PFSK-1 (cell line): ENCODE measurements at regions not wholly inside any gene's neighbourhood (a gene's known extent, or its start where the extent isn't known, plus 50 kb on each side); places are given as distances from the start of the nearest gene placed in this dataset.

Source experiments
- FOXP2 ChIP-seq: optimal IDR thresholded peaks from 2 replicates; pipeline ENCODE3; 2011; ENCODE audit warnings: borderline replicate concordance, control low read depth, inconsistent platforms; ENCODE audit not compliant: insufficient read depth; ENCODE audit errors: extremely low read length, extremely low read depth
- POLR2AphosphoS5 ChIP-seq: IDR thresholded peaks from 2 replicates; pipeline ENCODE4 v1.6.1; 2012; ENCODE audit warnings: low read depth, mild to moderate bottlenecking, control low read depth, low read length, moderate library complexity
- SIN3A ChIP-seq: IDR thresholded peaks from 2 replicates; pipeline ENCODE4 v1.6.1; 2012; ENCODE audit warnings: mild to moderate bottlenecking, low read length, moderate library complexity, borderline replicate concordance; ENCODE audit not compliant: insufficient read depth
- TAF1 ChIP-seq: IDR thresholded peaks from 2 replicates; pipeline ENCODE4 v1.6.1; 2012; ENCODE audit warnings: low read length, control low read depth, borderline replicate concordance; ENCODE audit not compliant: insufficient read depth
- TF ChIP-seq, protein P1 (sequence below), 2 experiments: IDR thresholded peaks; 2 replicates each; pipeline versions ENCODE4 v1.6.1 to v1.8.0; 2011 to 2012; ENCODE audit warnings: low read depth in 2 of 2, low read length in 2 of 2, control low read depth in 1 of 2, inconsistent platforms in 1 of 2, mild to moderate bottlenecking in 1 of 2, moderate library complexity in 1 of 2; ENCODE audit not compliant: insufficient read depth in 1 of 2

DNA sequence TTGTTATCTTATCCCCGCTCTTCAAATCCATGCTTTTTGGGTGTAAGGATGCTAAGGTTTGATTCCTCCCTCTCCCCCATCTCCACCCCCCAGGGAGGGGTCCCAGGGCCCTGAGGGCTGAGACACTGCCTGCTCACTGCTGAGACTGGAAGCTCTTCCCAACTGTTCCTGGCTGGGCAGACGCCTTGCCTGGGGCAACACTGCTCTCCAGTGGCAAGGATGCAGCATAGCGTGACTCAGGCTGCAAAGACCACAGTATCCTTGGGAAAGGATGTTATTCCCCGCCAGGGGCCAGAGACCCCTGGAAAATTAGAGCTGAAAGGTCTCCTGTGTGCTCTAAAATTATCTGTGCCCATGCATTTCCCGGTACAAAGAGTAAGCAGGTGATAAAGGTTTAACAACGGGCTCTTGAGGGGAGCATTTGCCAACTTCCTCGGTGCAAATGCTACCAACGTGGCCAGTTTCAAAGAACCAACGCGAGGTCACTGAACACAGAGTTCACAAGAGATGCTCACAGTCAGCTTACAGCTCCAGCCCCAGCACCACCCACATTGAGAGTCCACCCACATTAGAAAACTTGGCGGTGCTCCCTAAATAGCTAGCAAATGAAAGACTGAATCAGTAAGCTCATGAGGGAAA lies 271.9 kb downstream of the NSG2 start:
- TF ChIP-seq, protein P1, sequence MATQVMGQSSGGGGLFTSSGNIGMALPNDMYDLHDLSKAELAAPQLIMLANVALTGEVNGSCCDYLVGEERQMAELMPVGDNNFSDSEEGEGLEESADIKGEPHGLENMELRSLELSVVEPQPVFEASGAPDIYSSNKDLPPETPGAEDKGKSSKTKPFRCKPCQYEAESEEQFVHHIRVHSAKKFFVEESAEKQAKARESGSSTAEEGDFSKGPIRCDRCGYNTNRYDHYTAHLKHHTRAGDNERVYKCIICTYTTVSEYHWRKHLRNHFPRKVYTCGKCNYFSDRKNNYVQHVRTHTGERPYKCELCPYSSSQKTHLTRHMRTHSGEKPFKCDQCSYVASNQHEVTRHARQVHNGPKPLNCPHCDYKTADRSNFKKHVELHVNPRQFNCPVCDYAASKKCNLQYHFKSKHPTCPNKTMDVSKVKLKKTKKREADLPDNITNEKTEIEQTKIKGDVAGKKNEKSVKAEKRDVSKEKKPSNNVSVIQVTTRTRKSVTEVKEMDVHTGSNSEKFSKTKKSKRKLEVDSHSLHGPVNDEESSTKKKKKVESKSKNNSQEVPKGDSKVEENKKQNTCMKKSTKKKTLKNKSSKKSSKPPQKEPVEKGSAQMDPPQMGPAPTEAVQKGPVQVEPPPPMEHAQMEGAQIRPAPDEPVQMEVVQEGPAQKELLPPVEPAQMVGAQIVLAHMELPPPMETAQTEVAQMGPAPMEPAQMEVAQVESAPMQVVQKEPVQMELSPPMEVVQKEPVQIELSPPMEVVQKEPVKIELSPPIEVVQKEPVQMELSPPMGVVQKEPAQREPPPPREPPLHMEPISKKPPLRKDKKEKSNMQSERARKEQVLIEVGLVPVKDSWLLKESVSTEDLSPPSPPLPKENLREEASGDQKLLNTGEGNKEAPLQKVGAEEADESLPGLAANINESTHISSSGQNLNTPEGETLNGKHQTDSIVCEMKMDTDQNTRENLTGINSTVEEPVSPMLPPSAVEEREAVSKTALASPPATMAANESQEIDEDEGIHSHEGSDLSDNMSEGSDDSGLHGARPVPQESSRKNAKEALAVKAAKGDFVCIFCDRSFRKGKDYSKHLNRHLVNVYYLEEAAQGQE (IDR thresholded peaks at IDR 0.05; ENCODE audit: insufficient read depth in 1 of 2, low read depth in 2 of 2, low read length in 2 of 2) = peak; percentile 80 to 81
- peak; percentile 48 for TF ChIP-seq FOXP2
- TF ChIP-seq SIN3A = no peak

- no peak for TF ChIP-seq TAF1
- TF ChIP-seq, protein P1 (IDR thresholded peaks at IDR 0.05; ENCODE audit: insufficient read depth in 1 of 2, low read depth in 2 of 2, low read length in 2 of 2) = no peak
- no peak for TF ChIP-seq FOXP2
- no peak for TF ChIP-seq SIN3A
- TF ChIP-seq POLR2AphosphoS5 = no peak
Measured at GRCh38 chr5:174318578-174318977, 273.1 kb downstream of the NSG2 start.

GRCh38 chr5:174319551-174319950 lies 274.0 kb downstream of the NSG2 start:
- TF ChIP-seq SIN3A = no peak
- no peak for TF ChIP-seq TAF1
- TF ChIP-seq POLR2AphosphoS5 = no peak
- TF ChIP-seq FOXP2 = no peak
- TF ChIP-seq, protein P1 (IDR thresholded peaks at IDR 0.05; ENCODE audit: insufficient read depth in 1 of 2, low read depth in 2 of 2, low read length in 2 of 2) = no peak

- no peak for TF ChIP-seq FOXP2
- TF ChIP-seq, protein P1 (IDR thresholded peaks at IDR 0.05; ENCODE audit: insufficient read depth in 1 of 2, low read depth in 2 of 2, low read length in 2 of 2) = no peak
- TF ChIP-seq POLR2AphosphoS5 = no peak
- no peak for TF ChIP-seq TAF1
- no peak for TF ChIP-seq SIN3A
Measured at GRCh38 chr5:174320051-174320450, 274.5 kb downstream of the NSG2 start.

DNA sequence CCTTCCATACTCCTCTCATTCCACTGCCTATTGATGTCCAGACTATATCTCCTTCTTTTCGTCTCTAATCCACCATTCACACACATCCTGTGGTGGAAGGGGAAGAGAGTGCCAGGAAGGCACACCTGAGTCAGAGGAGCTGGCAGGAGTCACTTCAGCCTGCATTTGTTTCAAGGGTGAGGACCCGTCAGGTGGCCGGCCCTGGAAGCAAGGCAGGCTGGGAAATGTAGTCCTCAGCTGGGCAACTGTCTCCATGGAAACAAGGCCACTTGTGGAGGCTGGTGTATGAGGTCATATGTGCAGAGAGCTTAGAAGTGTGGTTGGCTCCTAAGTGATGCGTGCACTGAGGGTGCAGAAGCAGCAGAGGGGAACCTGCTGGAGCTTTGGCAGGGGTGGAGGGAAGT lies 278.4 kb downstream of the NSG2 start:
- no peak for TF ChIP-seq FOXP2
- no peak for TF ChIP-seq POLR2AphosphoS5
- no peak for TF ChIP-seq TAF1
- TF ChIP-seq SIN3A = no peak
- TF ChIP-seq, protein P1 (IDR thresholded peaks at IDR 0.05; ENCODE audit: insufficient read depth in 1 of 2, low read depth in 2 of 2, low read length in 2 of 2) = no peak
